Liver (tissue), 3 donors: ENCODE measurements at regions not wholly inside any gene's neighbourhood (a gene's known extent, or its start where the extent isn't known, plus 50 kb on each side); places are given as distances from the start of the nearest gene placed in this dataset.
"Not testable (repeated sequence)": the region's sequence is repeated elsewhere in the genome, so short reads cannot be mapped to it uniquely, and the experiment has no call there.

Experiments
- ATF3 ChIP-seq: IDR thresholded peaks from 2 replicates; pipeline ENCODE4 v1.6.1; 2016; ENCODE audit warnings: antibody characterized with exemption
- CTCF ChIP-seq: fragments of 150-350 bp; IDR thresholded peaks from 2 replicates; pipeline ENCODE4 v1.5.1; 2017; ENCODE audit warnings: improper control_type of control experiment, low read depth, low read length; ENCODE audit not compliant: missing input control
- EGR1 ChIP-seq, 2 donors: IDR thresholded peaks; 2 replicates each; pipeline ENCODE4 v1.6.1; 2016 to 2018; ENCODE audit warnings: antibody characterized with exemption in 2 of 2, low read depth in 2 of 2
- FOXA1 ChIP-seq: IDR thresholded peaks from 2 replicates; pipeline ENCODE4 v1.6.1; 2016; ENCODE audit warnings: antibody characterized with exemption
- JUND ChIP-seq, 2 donors: IDR thresholded peaks; 2 replicates each; pipeline ENCODE4 v1.6.1; 2016; ENCODE audit warnings: antibody characterized with exemption in 2 of 2
- TAF1 ChIP-seq: conservative IDR thresholded peaks from 2 replicates; pipeline ENCODE4 v1.6.1; 2016; ENCODE audit warnings: antibody characterized with exemption, mild to moderate bottlenecking
- ZBTB33 ChIP-seq: IDR thresholded peaks from 2 replicates; pipeline ENCODE4 v1.6.1; 2016; ENCODE audit warnings: antibody characterized with exemption
- TF ChIP-seq, protein P1 (sequence below): IDR thresholded peaks from 2 replicates; pipeline ENCODE4 v1.6.1; 2016; ENCODE audit warnings: antibody characterized with exemption
- TF ChIP-seq, protein P2 (sequence below): IDR thresholded peaks from 2 replicates; pipeline ENCODE4 v1.6.1; 2016; ENCODE audit warnings: antibody characterized with exemption, mild to moderate bottlenecking
- donor health status: healthy.
- donor health status: healthy.

DNA sequence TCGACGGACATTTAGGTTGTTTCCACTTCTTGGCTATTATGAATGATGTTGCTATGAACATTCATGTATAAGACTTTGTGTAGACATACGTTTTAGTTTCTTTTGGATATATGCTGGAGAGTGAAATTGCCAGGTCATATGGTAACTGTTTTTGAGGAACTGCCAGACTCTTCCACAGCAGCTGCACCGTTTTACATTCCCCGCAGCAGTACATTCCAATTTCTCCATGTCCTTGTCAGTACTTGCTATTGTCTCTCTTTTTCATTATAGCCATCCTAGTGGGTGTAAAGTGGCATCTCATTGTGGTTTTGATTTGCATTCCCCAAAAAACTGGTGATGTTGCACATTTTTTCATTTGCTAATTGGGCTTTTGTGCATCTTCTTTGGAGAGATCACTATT is 73.1 kb upstream of the GARIN1A start:
- TF ChIP-seq TAF1; CTCF; ZBTB33; JUND (IDR thresholded peaks at IDR 0.05); ATF3; EGR1 (IDR thresholded peaks at IDR 0.05; ENCODE audit: low read depth in 2 of 2); FOXA1: not testable (repeated sequence)
- TF ChIP-seq, protein P1, sequence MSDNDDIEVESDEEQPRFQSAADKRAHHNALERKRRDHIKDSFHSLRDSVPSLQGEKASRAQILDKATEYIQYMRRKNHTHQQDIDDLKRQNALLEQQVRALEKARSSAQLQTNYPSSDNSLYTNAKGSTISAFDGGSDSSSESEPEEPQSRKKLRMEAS = not testable (repeated sequence)
- TF ChIP-seq, protein P2, sequence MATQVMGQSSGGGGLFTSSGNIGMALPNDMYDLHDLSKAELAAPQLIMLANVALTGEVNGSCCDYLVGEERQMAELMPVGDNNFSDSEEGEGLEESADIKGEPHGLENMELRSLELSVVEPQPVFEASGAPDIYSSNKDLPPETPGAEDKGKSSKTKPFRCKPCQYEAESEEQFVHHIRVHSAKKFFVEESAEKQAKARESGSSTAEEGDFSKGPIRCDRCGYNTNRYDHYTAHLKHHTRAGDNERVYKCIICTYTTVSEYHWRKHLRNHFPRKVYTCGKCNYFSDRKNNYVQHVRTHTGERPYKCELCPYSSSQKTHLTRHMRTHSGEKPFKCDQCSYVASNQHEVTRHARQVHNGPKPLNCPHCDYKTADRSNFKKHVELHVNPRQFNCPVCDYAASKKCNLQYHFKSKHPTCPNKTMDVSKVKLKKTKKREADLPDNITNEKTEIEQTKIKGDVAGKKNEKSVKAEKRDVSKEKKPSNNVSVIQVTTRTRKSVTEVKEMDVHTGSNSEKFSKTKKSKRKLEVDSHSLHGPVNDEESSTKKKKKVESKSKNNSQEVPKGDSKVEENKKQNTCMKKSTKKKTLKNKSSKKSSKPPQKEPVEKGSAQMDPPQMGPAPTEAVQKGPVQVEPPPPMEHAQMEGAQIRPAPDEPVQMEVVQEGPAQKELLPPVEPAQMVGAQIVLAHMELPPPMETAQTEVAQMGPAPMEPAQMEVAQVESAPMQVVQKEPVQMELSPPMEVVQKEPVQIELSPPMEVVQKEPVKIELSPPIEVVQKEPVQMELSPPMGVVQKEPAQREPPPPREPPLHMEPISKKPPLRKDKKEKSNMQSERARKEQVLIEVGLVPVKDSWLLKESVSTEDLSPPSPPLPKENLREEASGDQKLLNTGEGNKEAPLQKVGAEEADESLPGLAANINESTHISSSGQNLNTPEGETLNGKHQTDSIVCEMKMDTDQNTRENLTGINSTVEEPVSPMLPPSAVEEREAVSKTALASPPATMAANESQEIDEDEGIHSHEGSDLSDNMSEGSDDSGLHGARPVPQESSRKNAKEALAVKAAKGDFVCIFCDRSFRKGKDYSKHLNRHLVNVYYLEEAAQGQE = not testable (repeated sequence)
